GM23338 (cell line): ENCODE measurements at regions not wholly inside any gene's neighbourhood (a gene's known extent, or its start where the extent isn't known, plus 50 kb on each side); places are given as distances from the start of the nearest gene placed in this dataset.

Source experiments
- EZH2 ChIP-seq: fragments of 200-600 bp; sonication (generic); IDR thresholded peaks from one replicate; pipeline ENCODE4 v1.8.0; 2017; ENCODE audit warnings: antibody characterized with exemption, mild to moderate bottlenecking, low read depth; ENCODE audit not compliant: unreplicated experiment
- EZH2phosphoT487 ChIP-seq: fragments of 200-600 bp; sonication (generic); IDR thresholded peaks from one replicate; pipeline ENCODE4 v1.8.1; 2018; ENCODE audit warnings: antibody characterized with exemption; ENCODE audit not compliant: unreplicated experiment
- JUNB ChIP-seq: IDR thresholded peaks from one replicate; pipeline ENCODE4 v1.6.1; 2016; ENCODE audit warnings: antibody characterized with exemption; ENCODE audit not compliant: unreplicated experiment
- POLR2AphosphoS5 ChIP-seq: IDR thresholded peaks from 2 replicates; pipeline ENCODE4 v1.6.1; 2016; ENCODE audit warnings: antibody characterized with exemption, low read depth
- STAT1 ChIP-seq: IDR thresholded peaks from one replicate; pipeline ENCODE4 v1.6.1; 2016; ENCODE audit warnings: antibody characterized with exemption; ENCODE audit not compliant: unreplicated experiment
- TF ChIP-seq, protein P1 (sequence below), 2 experiments: fragments of 200-600 bp in 1 of 2; sonication (generic) in 1 of 2; conservative IDR thresholded peaks; 2 replicates each; pipeline versions ENCODE4 v1.5.1 to v1.6.1; 2016 to 2017; ENCODE audit warnings: antibody characterized with exemption in 2 of 2, low read depth in 2 of 2, mild to moderate bottlenecking in 2 of 2, moderate library complexity in 1 of 2
- TF ChIP-seq, protein P2 (sequence below): IDR thresholded peaks from one replicate; pipeline ENCODE4 v1.6.1; 2018; ENCODE audit warnings: antibody characterized with exemption; ENCODE audit not compliant: unreplicated experiment

DNA sequence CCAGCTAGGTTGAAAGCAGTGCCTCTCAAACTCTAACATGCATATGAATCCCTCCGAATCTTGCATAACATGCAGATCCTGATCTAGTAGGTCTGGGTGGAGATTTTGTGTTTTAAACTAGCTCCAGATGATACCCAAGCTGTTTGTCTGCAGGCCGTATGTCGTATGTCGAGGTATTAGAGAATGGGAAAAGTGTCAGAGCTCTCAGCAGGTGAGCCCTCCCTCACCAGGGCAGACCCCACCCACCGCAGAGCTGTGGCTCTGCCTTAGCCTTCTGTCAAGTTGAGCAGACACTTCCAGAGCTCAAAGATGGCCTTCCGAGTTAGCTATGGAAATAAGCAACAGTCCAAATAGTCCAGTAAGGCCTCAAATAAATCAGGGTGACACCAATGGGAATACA, 83.2 kb upstream of the MAP3K1 start:
- TF ChIP-seq, protein P1, sequence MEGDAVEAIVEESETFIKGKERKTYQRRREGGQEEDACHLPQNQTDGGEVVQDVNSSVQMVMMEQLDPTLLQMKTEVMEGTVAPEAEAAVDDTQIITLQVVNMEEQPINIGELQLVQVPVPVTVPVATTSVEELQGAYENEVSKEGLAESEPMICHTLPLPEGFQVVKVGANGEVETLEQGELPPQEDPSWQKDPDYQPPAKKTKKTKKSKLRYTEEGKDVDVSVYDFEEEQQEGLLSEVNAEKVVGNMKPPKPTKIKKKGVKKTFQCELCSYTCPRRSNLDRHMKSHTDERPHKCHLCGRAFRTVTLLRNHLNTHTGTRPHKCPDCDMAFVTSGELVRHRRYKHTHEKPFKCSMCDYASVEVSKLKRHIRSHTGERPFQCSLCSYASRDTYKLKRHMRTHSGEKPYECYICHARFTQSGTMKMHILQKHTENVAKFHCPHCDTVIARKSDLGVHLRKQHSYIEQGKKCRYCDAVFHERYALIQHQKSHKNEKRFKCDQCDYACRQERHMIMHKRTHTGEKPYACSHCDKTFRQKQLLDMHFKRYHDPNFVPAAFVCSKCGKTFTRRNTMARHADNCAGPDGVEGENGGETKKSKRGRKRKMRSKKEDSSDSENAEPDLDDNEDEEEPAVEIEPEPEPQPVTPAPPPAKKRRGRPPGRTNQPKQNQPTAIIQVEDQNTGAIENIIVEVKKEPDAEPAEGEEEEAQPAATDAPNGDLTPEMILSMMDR (conservative IDR thresholded peaks at IDR 0.05; ENCODE audit: low read depth in 2 of 2) = no peak
- TF ChIP-seq JUNB (no peak), STAT1 (no peak), EZH2phosphoT487 (no peak), EZH2 (no peak), POLR2AphosphoS5 (no peak)
- TF ChIP-seq, protein P2, sequence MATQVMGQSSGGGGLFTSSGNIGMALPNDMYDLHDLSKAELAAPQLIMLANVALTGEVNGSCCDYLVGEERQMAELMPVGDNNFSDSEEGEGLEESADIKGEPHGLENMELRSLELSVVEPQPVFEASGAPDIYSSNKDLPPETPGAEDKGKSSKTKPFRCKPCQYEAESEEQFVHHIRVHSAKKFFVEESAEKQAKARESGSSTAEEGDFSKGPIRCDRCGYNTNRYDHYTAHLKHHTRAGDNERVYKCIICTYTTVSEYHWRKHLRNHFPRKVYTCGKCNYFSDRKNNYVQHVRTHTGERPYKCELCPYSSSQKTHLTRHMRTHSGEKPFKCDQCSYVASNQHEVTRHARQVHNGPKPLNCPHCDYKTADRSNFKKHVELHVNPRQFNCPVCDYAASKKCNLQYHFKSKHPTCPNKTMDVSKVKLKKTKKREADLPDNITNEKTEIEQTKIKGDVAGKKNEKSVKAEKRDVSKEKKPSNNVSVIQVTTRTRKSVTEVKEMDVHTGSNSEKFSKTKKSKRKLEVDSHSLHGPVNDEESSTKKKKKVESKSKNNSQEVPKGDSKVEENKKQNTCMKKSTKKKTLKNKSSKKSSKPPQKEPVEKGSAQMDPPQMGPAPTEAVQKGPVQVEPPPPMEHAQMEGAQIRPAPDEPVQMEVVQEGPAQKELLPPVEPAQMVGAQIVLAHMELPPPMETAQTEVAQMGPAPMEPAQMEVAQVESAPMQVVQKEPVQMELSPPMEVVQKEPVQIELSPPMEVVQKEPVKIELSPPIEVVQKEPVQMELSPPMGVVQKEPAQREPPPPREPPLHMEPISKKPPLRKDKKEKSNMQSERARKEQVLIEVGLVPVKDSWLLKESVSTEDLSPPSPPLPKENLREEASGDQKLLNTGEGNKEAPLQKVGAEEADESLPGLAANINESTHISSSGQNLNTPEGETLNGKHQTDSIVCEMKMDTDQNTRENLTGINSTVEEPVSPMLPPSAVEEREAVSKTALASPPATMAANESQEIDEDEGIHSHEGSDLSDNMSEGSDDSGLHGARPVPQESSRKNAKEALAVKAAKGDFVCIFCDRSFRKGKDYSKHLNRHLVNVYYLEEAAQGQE = no peak
